Stromal cell of bone marrow (primary cell): ENCODE measurements at regions not wholly inside any gene's neighbourhood (a gene's known extent, or its start where the extent isn't known, plus 50 kb on each side); places are given as distances from the start of the nearest gene placed in this dataset.

ENCODE experiments used
- DNase-seq: peaks from one replicate; pipeline ENCODE4 v3.0.0-alpha.2; 2012; ENCODE audit warnings: low read depth

DNA sequence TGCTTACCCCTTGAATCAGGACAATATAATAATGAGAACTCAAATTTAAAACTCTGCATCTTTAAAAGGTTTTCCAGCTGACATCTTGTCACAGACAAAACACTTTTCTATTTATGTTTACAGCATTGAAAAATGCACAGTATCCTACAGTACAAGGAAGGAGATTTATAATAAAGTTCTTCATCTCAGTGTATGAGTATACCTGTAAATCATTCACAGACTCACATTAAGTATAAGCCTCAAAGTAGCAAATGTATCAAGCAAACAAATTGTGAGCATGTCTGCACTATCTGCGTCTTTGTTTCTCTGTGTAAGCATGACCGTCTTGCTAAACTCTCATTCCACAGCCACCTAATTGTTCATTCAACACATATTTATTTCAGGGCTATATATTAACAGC lies 52.8 kb downstream of the PPP1R2C start:
- DNase-seq, result no peak

DNA sequence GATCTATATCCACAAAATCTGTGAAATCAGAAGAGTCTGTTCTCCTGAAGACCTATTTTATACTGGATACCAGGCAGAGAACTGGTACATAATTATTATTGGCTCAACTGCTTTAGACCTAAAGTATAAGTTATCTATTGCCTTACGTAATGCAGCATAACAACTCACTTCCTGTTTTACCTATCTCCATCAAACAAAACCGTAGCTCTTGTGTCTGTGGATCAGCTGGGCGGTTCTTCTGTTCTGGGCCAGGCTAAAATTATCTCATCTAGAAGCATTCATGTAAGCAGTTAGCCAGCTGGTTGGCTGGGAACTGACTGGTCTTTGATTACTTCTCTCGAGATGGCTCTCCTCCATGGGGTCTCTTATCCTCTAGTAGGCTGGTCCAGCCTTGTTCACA lies 57.8 kb downstream of the PPP1R2C start:
- DNase-seq, result no peak

DNA sequence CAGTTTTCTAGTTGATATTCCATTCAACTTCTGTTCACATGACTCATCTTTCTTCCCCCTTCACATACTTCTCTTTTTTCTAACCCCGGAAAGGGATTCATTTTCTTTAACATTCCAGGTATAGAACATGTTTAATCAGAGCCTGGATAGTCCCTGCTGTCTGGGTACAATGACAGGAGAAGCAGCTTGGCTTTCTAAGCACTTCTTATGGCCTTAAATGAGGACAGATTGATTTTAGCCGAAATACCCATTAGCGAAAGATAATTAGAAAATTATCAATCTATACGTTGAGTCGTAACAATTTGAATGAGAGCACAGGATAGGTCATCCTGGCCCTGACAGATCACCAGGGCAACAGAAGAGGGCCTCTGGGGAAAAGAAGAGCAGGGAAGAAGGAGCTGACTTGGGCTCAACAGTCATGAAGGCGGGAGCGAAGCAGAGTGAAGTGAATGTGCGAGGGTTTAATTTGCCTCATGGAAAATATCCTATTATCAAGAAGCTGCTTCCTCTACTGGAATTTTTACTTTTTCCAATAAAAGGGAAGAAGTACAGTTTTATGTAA lies 62.2 kb downstream of the PPP1R2C start:
- DNase-seq, result no peak

DNA sequence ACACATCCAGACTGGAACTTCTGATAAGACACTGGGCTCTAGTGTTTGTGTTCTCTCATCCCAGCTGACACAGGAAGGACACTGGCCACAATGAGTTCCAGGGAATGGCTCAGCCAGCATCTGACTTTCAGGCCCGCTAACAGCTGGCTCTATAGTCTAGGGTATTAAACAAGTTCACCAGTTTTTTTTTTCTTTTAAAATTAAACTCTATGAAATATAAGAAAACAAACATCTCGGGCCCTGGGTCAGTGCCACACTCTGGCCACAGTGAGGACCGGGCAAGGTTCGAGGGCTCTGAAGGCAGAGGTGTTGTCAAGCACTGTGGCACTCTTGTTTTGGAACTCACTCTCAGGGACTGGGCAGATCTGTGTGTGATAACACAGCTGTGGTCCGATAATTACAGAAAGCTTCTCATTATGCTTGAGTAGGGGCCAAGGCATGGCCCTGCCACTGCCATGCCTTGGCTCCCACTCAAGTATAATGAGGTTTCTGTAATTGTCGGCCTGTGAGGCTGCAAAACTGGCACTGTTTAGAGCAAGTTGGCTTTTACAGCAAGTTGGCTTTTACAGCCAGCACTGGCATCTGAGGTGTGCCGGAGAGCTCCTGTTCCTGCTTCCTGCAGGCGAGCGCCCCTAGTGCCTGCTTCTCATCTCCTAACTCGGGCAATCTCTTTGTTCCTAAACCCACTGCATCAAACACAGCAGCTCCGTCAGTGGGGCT lies 62.8 kb downstream of the PPP1R2C start:
- DNase-seq, result no peak

DNA sequence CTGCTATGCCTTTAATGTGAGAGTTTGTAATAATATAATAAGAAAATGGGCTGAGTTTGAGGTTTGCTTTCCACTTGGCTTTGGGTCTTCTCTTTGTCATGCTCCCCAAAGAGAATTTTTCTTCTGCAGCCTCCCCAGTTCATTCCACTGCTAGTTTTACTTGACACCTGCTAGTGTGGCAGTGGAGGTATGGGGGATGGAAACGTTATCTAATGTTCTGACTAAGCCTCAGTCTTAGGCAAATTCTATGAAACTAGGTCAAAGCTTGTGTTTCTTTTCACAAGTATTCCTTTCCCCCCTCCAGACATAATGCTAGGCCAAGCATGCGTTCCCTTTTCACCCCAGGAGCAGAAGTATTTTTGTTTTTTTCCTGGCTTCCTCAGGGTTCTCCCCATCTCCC lies 67.5 kb downstream of the PPP1R2C start:
- no peak for DNase-seq

DNA sequence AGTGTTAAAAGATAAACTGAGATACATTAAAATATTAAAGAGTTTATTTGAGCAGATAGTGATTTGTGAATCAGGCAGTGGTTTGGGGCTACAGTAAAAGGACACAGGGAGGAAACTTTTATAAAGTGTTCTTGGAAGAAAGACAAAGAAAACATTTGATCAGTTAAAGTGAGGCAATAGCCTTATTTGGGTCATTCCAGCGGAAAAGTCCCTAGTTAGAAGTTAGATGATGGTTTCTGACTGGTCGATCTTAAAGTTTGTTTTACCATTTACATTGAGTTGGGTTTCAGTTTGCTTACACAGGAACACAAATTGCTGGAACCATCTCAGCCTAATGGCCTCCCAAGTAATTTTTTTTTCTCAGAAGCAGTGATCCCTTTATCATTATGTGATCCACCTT lies 69.7 kb downstream of the PPP1R2C start:
- DNase-seq, result peak; percentile 52

DNA sequence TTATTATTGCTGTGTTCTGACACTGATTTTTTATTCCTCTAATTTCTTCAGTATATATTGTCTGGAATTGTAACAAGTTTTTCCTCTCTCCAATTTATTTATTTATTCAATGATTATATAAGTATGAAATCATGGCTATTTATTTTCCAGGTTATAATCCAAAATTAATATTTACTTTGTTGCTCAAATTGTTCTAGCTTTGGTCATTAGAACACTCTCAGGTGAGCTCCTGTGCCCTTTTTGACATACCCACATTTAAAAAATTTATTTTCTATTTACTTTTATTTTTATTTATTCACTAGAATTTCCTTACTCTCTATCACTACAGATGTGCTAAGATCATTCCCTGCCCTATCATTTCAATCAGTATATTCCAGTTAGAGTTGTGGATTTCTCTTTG lies 70.2 kb downstream of the PPP1R2C start:
- no peak for DNase-seq

DNA sequence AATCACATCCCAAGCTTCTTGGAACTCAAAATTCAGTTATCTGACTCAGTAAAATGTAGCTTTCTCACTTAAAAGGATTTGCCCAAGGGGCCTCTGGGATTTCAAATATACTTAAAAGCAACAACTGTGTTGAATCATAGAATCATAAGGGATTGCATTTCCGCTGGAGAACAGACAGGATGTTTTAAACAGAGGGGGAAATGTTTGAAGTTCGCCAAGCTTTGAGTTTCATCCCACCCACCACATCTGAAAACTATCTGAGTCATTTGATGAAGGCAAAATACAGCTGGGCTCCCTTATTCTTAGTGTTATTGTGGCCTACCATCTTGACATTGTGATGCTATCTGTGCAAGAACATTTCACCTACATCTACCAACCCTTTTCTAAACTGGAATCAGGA lies 73.5 kb downstream of the PPP1R2C start:
- DNase-seq, result peak; percentile 81

DNA sequence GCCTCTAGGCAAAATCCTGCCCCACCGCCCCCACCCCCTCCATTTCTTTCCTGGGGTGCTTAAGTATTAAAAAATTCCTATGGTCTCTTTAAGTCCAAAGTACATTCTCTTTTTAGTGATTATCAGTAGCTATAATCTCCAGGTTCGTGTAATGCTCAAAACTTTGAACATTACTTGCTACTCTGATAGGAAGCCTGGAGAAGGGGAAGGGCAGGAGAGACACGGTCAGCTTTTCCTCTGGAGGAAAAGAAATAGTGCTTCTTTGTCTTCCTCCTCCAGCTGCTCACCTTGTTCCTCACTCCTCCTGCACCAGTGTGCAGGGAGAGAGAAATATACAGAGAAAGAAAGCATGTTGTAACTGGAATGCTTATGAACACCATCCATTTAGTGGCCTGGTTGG lies 80.4 kb downstream of the PPP1R2C start:
- no peak for DNase-seq

DNA sequence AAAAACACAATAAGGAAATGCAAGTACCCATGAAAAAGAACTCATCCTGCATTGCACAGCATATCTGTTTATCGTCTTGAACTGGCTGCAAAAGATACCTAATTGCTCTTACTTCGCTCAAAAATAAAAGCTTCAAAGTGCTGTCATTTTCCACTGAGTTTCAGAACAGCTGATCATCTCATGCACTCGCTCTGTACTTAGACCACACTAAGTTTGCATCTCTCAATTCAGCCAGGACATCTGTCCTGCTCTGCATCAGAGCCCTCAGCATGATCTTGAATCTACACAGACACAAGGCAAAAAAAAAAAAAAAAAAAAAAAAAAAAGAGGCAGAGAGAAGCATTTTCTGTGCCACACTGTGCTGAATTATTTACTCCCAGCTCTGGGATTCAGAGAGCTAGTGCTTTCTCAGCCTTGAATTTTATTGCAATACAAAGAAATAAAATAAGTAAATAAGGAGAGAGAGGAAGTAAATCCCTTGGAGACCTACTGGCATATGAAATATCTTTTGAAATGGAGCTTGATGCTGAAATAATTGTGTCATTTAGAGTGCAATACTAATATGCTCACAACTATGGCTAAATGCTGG lies 81.3 kb downstream of the PPP1R2C start:
- no peak for DNase-seq

DNA sequence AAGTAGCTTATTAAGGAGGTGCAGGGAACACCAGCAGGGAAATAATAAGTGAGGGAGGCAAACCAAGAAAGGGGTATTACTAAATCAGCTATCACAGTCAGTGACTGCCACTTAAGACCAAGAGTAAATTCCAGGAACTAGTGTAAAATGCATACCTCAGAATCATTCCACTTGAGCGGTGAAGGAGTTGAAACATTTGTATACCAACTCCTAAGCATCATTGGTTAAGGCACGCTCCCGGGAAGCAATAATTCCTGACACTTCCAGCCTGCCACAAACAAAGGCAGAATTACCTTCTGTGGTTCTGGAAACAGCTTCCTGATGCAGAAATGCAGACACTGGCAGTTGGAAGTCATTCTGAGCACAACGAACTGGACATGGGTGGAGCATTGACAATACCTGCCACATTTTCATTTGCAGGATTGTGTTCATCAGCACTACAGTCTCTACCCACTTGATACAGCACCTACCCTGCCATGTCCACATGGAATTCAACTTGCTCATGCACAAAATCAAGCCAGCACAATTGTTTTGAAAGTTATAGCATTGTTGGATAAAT lies 82.1 kb downstream of the PPP1R2C start:
- DNase-seq, result no peak

DNA sequence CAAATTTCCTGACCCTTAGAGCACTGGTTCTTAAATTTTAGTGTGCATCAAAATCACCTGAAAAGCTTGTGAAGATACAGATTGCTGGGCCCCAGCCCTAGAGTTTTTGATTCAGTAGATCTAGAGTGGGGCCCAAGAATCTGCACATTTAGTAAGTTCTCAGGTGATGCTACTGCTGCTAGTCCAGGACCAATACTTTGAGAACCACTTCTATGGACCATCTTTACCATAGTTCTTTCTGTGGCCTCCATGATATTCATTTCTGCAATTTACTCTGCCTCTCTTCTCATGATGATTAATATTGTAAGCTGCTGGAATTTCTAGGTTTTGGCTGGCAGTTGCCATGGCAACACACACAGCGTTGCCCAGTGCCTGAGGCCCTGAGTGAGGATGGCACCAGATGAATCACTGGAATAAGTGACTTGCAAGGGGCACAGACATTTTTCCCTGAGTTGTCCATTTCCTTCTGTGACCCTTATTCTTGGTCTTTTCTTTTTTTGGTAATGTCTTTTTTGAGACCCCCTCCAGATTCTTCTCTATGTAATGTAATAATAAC lies 83.6 kb downstream of the PPP1R2C start:
- DNase-seq, result peak; percentile 19

DNA sequence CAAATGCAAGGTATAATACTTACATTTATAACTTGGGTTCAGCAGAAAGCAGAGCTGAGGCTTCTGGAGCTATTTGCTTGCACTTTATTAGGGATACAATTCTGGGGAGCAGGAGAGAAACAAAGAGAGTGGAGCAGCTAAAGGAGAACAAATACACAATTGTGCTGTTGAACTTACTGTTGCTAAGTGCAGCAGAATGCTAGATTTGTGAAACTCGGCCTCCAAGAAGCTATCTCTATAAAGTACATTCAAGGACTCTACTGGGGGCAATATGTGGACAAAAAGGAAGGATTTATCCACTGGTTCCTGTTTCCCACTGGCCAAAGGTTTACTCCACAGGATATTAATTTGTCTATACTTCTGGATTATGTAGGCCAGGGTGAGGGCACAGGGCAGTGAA lies 86.8 kb downstream of the PPP1R2C start:
- no peak for DNase-seq

DNA sequence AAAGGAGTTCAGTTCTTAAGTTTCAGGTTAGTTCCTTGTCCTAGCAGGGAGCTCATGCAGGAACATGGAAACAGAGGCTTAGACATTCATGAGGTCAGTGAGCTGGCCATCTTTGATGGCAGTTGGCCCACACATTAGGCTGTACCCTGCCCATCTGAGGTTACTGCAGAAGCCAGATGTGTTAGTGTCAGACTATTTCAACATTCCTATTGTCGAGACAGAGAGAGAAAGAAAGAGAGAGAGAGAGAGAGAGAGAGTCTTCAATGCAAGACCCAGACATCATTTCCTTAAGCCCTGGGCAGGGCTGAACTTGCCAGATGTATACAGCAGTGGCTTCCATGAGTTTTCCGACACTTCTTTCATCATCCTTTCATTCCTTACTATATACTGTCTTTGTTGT lies 91.3 kb downstream of the PPP1R2C start:
- DNase-seq, result peak; percentile 21

DNA sequence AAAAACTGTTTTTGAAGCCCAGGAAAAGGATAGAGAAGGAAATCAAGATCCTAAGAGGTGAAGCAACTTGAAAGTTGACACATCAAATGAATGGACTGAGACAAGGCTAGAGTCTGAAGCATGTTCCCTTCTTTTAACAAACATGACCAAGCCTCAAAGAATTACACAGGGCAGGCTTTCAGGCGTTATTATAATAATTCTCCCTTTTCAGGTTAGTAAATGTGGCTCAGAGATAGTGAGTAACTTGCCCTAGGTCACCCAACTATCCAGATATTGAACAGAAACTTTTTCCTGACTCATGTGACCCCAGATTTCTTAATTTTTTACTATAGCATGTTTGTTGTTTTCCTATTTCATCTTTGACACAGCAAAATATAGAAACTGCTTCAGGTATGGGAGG lies 91.7 kb downstream of the PPP1R2C start:
- DNase-seq, result no peak

DNA sequence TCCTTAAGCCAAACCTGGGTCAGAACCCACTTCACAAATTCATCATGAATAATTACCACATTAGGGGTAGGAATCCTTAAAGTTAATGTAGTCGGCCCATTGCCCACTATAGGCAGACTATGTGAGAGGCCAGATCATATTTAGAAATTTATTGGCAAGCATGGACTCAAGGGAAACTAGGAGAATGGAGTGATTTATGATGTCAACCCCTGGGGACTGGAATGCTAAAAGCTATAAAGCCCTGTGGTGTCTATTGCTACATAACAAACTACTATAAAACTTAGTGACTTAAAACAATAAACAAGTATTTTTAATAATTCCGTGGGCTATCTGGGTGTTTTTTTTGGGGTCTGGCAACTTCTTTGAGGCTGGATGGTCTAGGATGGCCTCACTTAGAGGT lies 93.9 kb downstream of the PPP1R2C start:
- DNase-seq, result no peak

DNA sequence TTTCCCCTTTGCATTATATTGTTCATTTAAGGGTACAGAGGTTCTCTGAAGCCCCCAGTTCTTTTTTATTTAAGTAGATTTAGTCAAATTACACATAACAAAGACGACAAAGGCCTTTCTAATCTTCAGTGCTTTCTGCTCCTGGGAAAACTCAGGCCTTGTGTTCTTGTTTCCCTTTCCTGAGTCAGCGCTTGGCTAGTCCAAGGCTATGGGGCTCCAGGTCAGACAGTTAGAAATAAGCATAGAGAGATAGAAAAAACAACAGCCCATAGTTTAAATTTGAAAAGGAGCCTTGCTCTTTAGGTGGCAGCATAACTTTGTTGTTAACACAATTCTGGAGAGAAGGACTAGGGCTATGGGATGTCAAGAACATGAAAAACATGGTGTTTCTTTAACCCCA lies 97.3 kb downstream of the PPP1R2C start:
- DNase-seq, result peak; percentile 52

DNA sequence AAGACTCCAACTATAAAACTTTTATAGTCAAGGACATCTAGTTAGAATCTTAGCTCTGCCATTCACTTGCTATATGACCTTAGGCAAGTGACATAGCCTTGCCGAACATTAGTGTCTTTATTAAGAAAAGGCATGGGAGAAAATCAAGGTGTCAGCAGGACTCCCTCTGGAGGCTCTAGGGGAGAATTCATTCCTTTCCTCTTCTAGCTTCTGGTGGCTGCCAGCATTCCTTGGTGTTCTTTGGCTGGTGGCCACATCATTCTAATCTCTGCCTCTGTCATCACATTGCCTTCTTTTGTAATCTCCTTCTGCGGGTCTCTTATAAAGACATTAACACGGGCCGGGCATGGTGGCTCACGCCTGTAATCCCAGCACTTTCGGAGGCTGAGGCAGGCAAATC lies 99.8 kb downstream of the PPP1R2C start:
- no peak for DNase-seq

DNA sequence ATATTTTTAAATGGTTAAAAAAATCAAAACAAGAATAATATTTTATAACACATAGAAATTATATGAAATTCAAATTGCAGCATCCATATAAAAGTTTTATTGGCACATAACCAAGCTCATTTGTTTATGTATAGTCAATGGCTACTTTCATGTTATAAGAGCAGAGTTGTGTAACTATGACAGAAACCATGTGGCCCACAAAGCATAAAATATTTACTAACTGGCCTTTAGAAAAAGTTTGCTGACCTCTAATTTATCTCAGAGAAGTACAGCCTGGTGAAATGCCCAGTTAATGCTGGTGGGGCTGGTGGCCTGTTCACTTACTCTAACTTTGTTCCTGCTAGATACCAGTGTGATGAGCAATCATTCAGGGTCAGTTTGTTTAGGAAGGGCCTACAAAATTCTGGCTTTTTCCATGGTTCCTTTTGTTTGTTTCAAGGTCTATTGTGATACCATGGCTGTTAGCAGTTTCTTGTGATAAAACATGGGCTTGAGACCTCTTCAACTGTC lies 104.6 kb downstream of the PPP1R2C start:
- no peak for DNase-seq

DNA sequence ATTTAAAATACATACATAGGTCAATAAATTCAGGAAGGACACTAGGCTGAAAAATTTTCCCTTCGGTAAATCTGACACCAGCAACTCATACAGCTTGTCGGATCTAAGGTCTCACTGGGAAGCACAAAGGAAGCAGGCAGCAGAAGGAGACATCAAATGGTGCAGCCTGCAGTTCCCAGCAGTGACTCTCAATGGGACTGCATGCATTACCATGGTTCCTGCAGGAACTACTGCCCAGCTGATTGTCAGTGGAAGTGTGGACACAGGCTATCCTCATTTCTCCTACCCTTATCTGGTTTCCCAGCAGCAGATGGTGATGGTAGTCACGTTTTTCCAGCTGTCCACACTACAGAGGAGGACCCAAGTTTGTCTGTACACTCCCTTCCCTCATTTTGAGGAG lies 113.3 kb downstream of the PPP1R2C start:
- DNase-seq, result no peak

DNA sequence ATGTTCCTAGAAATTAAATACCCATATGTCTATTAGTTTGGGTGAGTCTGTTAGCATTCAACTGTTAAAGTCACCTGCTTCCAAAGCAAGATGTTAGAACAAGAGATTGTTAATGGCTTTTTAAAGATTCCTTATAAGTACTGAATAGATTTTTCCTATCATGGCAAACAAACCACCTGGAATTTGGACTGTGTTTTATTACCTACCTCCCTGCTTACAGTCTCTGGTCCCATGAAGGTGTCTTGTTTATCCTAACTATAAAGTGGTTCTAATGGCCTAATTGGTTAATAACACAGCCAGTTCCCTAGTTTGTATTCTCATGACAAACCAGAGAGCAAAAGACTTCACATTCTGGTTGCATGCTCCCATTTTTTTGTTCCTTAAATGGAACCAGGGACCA lies 149.5 kb downstream of the PPP1R2C start:
- DNase-seq, result no peak

DNA sequence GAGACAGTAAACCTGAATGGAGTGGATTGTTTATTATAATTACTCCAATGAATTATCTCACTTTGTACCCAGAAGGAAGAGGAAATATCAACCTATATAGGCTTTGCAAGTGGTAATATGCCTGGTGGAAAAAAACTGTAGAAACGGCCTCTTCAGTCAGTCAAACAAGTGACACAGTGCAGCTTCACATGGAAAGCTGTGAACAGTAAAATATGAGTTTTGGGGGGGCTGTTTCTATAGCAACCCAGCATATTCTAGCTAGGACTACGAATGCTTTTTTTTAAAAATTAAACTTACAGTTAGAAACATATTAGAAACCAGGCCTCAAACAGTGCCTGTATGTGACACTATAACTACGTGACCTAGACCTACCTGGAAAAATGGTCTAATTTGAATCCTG lies 150.1 kb downstream of the PPP1R2C start:
- DNase-seq, result no peak

DNA sequence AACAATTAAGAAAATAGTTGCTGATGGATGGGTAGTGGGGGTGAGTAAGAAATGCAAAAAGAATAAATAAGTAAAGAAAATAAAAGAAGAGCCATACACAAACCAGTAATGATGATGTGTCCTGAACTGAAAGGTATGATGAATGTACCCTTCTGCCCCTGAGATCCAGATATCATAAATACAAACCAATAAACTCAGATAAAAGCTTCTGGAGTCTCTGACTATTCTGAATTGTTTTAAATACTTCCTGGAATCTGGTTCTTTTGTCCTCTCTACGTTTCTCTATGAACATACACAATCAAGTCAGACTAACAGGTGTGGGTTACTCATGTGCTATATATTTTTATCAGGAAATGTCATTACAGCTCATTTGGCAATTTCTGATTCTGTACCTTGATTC lies 153.4 kb downstream of the PPP1R2C start:
- no peak for DNase-seq
